NCI-H748 (cell line): ENCODE measurements at regions not wholly inside any gene's neighbourhood (a gene's known extent, or its start where the extent isn't known, plus 50 kb on each side); places are given as distances from the start of the nearest gene placed in this dataset.

Source experiments
- DNase-seq: peaks from one replicate; lab custom pipeline; 2025; ENCODE audit not compliant: unreplicated experiment; lab: John Stamatoyannopoulos, UW

DNA sequence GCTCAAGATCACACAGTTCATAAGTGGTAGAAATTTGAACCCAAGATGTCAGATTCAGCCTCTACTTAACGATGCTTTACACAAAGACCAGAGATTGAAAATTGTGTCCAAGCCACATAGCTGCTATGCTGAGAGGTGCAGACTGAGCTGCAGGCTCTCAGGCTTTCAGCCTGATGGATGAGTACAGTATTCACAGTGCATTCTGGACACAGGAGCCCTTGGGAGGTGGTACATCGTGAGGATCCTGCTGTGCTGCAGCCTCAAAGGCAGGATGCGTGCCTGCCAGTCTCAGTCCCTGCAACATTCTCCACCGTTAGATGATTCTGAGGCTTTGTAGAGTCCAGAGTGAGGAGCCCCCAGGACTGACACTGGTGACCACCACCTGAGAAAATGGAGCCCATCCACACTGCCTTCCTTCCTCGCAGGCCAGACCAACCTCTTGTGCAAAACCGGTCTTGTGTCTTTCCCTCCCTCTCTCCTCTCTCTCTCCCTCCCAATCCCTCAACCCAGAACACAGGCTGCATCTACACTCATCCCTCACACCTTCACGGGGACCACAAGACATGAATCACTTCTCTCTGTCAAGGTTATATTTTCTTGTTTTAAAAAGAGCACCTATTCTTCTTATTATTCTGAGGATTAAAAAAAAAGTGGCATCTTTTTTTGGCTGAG is 203.4 kb upstream of the ZNF507 start:
- no peak for DNase-seq

DNA sequence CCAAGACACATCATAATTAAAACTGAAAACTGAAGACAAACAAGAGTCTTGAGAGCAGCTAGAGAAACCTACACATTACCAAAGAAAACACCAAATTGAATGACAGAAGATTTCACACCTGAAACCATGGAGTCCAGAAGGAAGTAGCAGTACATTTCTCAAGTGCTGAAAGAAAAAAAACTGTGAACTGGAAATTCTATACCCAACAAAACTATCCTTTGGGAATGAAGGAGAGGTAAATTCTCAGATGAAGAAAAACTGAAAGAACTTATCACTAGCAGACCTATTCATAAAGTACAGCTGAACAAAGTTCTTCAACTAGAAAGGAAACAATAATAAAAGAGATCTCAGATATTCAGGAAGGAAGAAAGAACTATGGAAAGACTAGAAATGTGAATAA is 198.7 kb upstream of the ZNF507 start:
- DNase-seq = no peak

DNA sequence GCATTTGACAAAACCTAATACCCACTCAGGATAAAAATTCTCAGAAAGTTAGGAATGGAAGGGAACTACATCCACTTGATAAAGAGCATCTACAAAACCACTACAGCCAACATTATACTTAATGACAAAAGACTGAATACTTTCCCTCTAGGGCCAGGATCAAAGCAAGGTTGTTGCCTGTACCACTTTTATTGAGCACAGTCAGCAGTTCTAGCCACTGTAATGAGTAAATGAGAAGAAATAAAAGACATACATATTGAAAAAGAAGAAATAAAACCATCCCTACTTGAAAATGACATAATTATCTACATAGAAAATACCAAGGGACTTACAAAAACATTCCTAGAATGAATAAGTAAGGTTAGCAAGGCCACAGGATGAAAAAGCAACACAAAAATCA is 194.8 kb upstream of the ZNF507 start:
- no peak for DNase-seq

DNA sequence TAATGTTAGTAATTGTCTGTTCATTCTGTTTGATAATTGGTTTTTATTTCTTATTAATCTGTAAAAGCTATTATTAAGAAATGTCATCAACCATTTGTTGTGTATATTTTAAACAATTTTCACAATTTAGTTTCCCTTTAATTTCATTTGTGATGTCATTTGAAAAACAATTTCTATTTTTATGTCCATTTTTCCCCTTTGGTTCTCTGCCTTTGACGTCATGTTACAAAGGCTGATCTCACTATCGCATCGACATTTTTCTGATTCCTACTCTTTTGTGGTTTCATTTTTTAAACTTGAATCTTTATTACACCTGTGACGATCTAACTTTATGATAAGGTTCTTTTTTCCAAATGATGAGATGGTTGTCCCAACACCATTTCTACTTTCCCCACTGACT is 191.0 kb upstream of the ZNF507 start:
- no peak for DNase-seq

DNA sequence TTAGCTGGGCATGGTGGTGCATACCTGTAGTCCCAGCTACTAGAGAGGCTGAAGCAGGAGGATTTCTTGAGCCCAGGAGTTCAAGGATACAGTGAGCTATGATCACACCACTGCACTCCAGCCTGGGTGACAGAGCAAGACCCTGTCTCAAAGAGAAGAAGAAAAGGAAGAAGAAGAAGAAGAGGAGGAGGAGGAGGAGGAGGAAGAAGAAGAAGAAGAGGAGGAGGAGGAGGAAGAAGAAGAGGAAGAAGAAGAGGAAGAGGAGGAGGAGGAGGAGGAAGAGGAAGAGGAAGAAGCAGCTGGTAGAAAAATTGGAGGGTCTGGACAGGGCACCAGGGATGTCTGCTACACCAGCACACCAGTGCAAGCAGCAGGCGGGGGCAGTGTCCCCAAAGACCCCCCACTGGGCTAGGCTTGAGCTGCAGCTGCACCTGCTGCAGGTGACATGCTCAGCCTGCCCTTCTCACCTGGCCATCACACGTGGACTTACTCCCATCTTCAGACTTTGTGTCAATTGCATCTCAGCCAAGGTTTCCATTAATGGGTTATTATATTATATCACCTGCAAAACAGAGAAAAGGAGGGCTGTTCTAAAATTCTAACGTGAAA is 180.9 kb upstream of the ZNF507 start:
- DNase-seq = no peak

DNA sequence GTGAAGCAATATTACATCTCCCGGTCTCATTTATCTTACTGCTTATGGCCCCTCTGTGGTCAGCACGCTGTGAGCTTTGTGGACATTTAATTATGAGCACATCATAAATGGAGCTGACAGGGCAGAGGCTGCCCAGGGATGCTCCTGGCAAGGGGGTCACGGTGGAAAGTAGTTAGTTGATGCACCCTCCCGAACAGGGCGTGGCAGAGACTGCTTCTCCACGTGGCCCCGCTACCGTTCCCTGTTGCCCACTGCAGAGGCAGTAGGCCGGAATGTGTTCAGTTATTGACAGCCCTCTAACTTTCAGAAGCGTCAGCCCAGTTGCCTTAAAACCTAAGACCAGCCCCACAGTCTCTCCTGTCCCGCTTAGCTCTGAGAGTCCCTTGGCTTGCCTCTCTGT is 180.3 kb upstream of the ZNF507 start:
- DNase-seq = no peak

DNA sequence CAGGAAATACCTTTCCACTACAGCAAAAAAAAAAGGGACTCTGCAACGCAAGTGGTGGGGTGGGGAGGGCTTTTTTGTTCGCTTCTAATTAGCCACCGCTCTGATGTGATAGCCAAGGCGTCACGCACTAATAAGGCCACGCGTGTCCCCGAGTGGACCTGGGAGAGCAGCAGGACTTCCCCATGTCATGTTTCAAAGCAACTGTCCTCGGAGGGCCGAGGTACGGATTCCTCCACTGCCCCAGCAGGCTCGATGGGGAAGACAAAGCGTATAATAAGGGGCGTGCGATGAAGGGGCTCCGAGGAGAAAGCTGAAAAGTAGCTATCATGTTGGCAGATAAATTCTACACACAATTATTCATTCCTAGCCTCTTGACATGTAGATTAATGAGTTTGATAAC is 179.7 kb upstream of the ZNF507 start:
- DNase-seq = no peak

DNA sequence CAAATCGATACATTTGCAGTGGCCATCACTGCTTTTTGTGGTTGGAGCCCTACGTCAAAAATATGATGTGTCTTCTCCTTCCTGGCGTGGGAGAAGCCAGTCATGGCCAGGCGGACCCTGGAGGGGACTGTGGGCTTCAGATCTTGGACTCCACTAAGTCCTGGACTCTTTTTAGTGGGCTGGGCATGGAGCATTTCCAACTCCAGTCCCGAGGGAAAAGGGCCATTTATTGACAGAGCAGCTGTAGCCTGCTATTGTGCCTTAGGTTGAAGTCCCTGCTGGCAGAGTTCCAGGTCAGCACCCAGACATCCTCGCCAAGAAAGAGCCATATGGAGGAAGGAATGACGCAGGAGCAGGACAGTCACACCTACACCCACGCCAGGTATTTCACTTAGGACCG is 179.2 kb upstream of the ZNF507 start:
- peak; percentile 9 for DNase-seq

DNA sequence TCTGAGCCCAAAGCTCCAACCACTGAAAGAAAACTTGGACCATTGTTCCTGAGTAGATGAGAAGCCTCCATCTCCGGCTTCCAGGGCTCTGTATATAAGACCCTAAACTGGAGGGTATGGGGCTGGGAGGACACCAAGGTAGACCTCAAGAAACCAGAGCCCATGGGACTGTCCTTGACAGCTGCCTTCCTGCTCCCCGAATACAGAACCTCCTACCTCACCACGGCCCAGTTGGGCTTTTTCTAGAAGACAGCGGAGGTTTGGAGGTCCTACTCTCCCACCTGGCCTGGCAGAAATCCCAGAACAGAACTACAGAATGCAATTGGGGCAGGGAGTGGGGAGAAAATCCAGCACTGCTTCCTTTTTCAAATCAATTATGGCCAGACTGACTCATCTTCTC is 177.3 kb upstream of the ZNF507 start:
- no peak for DNase-seq

DNA sequence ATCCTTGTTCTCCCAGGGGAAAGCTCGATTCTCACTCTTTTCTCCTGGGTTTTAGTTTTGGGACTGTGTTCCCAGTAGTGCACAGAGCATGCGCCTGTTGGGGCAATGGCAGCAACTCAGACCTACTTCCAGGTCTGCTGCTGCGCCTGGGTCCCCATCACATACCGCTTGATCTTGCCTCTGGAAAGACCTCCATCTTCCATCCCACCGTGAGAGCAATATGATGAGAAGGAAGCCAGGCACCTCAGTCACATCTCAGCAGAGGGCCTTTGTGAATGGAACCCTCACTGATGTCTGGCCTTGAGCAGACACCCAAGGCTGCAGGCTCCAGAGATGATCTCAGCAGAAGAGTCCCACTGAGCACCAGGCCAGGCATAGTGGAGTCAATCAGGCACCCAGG is 176.8 kb upstream of the ZNF507 start:
- DNase-seq = no peak

DNA sequence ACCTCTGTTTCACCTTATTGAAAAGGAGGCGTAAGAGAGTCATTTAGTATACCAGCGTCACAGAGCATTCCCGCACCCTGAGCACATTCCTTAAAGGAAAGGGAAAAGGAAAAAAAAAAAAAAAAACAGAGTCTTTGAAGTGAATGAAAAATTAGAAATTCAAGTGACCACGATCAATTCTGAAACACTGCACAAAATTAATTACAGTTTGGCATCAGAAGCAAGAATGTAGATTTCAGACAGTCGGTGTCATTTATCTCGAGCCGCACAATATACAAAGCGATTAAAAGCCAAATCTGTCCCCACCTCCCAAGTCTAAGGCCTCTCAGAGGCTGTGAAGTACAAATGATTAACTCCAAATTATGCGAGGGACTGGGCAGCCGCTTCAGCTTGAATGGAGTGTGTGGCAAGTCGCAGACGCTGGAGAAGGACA is 173.7 kb upstream of the ZNF507 start:
- no peak for DNase-seq

DNA sequence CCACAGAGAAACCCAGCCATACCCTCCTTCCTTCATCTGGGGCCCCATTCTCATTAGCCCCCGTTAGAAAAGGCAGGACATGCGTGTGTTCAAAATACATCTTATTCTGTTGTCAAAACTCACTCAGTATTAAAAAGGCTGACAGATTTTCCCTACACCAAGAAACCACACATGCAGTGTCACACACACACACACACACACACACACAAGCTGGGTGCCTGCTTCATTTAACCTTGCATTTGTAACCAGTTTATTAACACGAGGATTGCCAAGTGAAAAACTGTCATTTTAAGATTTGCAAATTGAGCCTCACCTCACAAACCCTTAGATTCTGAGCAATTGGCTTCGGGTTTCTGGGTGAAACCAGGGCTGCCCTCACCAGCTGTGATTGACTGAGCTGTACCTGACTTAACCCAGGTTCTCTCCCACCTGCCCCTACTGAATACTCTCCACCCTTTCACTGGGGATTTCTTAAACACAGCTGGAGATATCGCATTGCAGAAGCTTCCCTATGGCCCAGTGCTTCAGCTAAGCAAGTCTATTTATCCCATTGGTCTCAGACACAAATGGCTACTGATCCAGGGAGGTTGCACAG is 172.7 kb upstream of the ZNF507 start:
- no peak for DNase-seq

DNA sequence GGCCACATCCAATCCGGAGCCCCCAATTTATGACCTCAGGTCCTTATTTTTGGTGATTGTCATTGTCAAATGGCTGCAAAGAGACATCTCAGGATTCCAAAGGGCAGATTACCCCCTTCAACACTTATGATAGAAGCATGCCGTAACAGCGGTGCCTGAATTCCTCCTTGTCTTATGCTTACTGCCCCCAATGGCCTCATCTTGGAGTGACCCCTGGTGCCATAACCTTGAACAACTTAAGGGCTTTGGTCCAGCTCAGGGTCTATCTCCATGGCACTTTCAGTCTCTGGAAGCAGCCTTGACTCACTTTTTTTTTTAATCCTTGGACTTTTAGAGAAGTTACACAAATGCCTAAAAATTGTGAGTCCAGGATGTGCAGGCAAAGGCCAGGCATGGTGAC is 171.6 kb upstream of the ZNF507 start:
- no peak for DNase-seq

DNA sequence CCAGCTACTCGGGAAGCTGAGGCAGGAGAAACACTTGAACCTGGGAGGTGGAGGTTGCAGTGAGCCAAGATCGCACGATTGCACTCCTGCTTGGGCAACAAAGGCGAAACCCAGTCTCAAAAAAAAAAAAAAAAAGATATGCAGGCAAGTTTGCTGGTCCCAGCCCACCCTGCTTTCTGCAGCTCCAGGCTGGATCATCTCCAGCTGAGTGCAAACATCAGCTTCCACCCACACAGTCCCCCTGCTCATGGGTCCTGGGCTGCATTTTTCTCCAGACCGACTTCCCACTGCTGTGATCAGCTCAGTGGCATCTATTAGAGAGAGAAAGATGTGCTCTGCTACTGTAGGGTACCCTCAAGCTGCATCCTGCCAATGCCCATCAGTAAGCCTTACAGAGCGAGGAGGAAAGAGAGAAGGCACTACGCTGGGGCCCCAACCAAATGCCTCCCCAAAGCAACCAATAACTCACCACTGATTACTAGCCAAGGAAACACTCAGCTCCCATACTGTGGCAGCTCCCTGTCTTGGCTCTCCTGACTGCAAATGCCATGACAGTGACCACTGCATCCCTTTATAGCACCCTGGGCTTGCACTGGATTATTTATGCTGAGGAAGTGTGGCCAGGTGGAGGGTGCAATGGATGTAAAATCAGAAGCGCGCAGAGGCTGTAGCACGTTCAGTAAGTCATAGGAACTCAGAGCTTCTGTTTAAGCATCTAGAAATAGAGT is 170.9 kb upstream of the ZNF507 start:
- DNase-seq = no peak

DNA sequence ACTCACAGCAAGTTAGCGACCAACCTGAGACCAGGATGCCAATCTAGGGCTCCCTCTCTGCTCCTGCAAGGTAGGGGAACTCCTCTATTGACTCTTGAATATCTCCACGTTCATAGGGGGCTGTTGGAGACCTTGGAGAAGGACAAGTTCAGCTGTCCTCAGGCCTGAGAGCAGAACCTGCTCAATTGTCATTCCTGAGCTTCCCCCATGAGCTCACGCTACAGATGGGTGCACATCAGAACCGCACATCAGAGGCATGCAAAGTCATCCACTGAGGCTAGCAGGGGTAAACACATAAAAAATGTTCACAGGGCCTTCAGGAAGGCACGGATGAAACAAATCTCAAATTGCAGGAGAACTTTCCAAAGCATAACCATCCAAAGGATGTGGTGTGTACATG is 168.8 kb upstream of the ZNF507 start:
- no peak for DNase-seq

DNA sequence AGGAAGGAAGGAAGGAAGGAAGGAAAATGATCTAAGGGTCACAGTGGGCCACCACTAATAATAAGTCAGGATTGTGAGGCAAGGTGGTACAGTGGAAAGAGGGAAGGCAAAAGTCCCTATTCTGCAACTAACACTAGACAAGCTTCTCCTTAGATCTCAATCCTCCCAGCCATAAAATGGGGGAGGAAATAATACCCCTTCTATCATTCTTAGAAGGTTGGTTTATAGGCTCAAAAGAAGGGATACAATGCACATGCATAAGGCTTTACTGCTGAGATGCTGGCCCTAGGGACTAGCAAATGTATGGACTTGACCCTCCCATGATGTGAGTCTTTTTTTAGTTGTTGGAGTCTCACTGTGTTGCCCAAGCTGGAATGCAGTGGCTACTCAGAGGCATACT is 167.7 kb upstream of the ZNF507 start:
- DNase-seq = no peak

DNA sequence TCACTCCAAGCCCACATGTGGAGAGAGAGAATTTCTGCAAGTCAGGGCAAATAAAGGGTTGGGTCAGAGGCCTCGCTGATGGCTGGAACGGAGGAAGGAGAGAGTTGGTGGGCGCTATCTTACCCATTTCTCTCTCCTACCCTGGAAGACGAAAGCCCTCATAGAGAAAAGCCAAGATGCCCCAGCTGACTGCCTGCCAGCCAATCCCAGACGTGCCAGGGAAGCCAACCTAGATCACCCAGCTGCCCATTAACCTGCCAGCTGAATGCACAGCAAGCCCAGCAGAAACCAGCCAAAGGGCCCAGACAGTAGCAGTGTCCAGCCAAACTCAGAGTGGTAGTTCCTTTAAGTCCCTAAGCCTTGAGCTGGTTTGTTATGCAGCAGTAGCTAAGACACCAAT is 167.0 kb upstream of the ZNF507 start:
- DNase-seq = no peak

DNA sequence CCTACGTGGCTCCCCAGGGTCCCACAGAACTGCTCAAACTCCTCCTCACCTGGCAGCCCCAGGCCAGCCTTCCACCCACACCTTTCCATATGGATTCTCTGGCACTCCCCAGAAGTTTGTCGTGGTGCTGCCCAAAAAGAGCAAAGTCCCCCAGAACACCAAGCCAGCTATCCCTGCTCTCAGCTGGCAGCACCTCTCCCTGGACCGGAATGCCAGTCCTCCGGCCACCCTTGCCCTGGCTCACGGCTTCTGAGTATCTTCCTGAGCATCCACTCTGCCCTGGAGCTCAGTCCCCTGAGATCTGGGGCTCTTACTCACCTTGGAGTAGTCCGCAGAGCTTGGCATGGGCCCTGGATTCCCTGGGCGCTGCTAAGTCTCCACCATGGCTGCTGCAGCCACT is 166.5 kb upstream of the ZNF507 start:
- no peak for DNase-seq

DNA sequence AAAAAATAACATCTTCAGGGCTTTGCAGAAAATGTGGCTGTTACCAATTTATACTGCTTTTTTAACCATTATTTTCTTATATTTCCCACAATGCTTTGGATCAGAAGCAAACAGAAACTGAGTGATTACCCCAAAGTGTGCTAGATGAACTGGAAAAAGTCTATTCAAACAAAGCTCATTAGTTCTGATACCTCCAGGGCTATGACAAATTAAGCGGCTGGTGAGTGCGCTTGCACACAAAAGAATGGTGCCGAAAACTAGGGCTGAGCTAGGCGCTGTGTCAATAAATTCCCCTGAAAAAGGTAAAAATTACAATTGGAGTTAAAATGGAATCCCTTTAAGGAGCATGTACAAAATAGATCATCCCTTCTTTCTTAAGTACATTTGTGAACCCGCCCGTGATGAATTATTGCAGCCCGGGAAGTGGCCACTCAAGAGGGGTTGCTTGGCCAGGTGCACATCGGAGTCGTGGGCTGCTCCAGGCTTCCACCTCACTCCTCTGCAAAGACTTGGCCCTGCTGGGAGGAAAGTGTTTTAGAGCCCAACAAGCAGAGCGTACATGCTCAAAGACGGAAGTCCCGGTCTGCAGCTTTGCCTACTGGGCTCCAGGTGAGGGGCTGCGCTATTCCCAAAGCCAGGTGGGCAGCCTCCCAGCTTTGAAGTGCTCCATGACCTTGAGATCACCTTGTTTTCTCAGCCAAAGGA is 164.0 kb upstream of the ZNF507 start:
- DNase-seq = no peak

DNA sequence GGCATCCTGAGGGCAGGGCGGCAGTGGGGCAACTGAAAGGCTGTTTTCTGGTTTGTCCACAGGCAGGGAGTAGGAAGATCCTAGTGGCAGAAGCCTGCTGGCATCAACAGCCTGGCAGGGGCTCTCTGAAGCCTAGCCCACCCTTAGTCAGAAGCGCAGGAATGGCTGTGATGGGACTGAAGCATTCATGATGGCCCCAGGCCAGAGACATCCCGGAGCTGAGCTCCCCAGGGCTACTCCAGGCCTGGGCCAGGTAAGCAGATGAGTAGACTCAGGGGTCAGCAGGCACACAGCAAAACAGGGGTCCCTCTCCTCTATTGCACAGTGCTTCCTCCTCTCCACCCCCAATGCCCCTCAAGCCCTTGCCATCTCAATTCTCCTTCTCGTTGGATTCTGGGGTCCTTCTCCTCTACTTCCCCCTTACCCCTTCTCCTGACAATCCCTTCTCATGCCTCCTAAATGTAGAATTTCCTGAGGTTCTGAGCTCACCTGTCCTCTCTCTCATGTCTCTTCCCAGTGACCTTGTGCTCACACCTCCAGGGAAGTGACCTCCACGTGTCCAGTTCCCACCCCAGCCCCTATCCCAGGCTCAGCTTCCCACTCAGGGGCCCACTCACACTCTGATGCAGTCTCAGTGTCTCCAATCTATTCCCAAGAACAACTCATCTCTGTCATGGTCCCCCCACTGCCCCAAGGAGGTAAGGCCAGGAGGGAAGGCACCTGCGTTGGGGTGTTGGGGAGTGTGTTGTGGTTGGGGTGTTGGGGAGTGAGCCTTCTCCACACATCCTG is 158.7 kb upstream of the ZNF507 start:
- DNase-seq = no peak

DNA sequence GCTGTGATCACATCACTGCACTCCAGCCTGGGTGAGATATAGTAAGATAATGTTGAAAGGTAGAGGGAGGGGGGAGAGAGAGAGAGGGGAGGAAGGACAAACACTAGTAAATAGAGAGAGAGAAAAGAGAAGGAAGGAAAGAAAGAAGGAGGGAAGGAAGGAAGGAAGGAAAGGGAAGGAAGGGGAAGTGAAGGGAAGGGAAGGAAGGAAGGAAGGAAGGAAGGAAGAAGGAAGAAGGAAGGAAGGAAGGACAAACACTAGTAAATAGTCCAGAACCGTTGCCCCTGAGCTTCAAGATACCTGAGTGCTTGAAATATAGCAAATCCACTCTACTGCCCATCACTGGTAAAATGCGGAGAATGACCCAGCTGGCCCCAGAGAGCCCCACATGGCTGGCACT is 156.5 kb upstream of the ZNF507 start:
- no peak for DNase-seq
